ENCODE measurements at regions not wholly inside any gene's neighbourhood (a gene's known extent, or its start where the extent isn't known, plus 50 kb on each side); places are given as distances from the start of the nearest gene placed in this dataset.

- no peak for TF ChIP-seq ZFX (IDR thresholded peaks at IDR 0.05; ENCODE audit: borderline replicate concordance)
- TF ChIP-seq, protein P1, sequence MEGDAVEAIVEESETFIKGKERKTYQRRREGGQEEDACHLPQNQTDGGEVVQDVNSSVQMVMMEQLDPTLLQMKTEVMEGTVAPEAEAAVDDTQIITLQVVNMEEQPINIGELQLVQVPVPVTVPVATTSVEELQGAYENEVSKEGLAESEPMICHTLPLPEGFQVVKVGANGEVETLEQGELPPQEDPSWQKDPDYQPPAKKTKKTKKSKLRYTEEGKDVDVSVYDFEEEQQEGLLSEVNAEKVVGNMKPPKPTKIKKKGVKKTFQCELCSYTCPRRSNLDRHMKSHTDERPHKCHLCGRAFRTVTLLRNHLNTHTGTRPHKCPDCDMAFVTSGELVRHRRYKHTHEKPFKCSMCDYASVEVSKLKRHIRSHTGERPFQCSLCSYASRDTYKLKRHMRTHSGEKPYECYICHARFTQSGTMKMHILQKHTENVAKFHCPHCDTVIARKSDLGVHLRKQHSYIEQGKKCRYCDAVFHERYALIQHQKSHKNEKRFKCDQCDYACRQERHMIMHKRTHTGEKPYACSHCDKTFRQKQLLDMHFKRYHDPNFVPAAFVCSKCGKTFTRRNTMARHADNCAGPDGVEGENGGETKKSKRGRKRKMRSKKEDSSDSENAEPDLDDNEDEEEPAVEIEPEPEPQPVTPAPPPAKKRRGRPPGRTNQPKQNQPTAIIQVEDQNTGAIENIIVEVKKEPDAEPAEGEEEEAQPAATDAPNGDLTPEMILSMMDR (IDR thresholded peaks at IDR 0.05) = no peak
- H3K27ac ChIP-seq = no peak overlapping the region
Observed at GRCh38 chr15:36090286-36090946, 489.0 kb upstream of the CDIN1 start.

GRCh38 chr15:36106640-36107335, 472.6 kb upstream of the CDIN1 start:
- TF ChIP-seq ZFX (IDR thresholded peaks at IDR 0.05; ENCODE audit: borderline replicate concordance) = no peak
- TF ChIP-seq, protein P1 (IDR thresholded peaks at IDR 0.05) = no peak
- no peak overlapping the region for H3K27ac ChIP-seq

DNA sequence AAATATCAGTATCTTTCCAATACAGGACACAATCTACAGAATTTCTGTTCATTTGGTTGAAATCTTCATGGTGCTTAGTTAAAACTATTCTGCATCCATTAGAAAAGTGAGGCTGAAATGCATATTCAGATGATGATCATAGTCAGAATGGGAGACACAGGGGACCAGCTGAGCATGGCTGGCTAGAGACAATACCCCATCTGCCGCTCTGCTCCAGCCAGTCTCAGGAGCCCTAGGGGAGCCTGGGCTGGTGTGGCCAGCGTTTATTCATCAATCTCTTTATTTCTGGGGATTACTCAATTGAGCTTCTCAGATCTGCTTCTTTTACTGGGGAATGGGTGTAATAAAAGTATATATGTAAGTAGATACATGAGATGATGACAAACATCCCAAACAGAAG, 470.9 kb upstream of the CDIN1 start:
- TF ChIP-seq ZFX (IDR thresholded peaks at IDR 0.05; ENCODE audit: borderline replicate concordance) = no peak
- TF ChIP-seq, protein P1 (IDR thresholded peaks at IDR 0.05) = no peak
- no peak overlapping the region for H3K27ac ChIP-seq

DNA sequence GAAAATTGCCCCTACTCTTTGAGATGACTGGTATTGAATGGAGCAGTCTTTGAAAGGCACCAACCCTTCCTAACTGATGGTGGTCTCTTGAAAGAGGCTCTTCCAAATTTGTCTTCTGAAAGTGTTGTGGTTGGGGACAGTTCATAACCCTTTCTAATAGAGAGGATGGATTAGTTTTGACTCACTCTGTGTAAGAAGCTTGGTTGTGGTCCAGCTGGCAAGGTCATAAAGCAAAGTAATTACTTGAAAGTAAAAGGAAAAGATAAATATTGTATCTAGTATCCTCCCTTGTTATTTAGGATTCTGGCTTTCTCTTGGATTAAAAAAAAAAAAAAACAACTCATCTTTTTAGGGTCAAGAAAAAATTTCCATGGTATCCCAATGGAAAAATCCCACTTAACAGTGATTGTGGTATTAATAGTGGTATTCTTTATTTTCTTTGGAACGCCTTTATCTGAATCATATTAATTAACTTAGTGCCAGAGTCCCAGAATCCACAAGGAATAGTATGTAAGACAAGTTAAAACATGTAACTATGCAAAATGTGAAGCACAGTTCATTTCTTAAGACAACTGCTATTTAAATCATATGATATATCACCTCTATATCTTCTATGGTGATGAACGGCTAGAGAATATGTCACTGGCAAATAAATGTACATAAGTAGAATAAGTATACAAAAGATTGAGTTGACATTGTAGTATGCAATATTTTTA, 469.3 kb upstream of the CDIN1 start:
- TF ChIP-seq ZFX (IDR thresholded peaks at IDR 0.05; ENCODE audit: borderline replicate concordance) = no peak
- TF ChIP-seq, protein P1 (IDR thresholded peaks at IDR 0.05) = no peak
- no peak overlapping the region for H3K27ac ChIP-seq

DNA sequence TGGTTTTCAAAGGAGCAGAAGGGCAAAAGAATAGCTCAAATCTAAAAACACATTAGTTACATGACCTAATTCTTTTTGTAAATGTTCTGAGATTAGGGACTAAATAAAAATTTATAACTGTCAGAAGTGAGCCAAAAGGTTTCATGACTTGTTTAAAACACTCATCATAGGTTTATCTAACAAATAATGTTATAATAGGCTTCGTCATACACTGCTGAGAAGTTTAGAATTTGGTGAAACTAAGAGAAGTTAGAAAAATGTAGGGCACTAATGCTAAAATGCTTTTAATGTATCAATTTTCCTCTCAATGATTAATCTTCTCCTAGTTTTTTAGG, 468.8 kb upstream of the CDIN1 start:
- TF ChIP-seq ZFX (IDR thresholded peaks at IDR 0.05; ENCODE audit: borderline replicate concordance) = no peak
- TF ChIP-seq, protein P1 (IDR thresholded peaks at IDR 0.05) = no peak
- H3K27ac ChIP-seq = no peak overlapping the region

GRCh38 chr15:36117296-36117787, 462.1 kb upstream of the CDIN1 start:
- TF ChIP-seq, protein P1 (IDR thresholded peaks at IDR 0.05) = no peak
- TF ChIP-seq ZFX (IDR thresholded peaks at IDR 0.05; ENCODE audit: borderline replicate concordance) = no peak
- H3K27ac ChIP-seq = no peak overlapping the region

GRCh38 chr15:36126194-36126593, 453.2 kb upstream of the CDIN1 start:
- TF ChIP-seq ZFX (IDR thresholded peaks at IDR 0.05; ENCODE audit: borderline replicate concordance) = no peak
- TF ChIP-seq, protein P1 (IDR thresholded peaks at IDR 0.05) = no peak
- no peak overlapping the region for H3K27ac ChIP-seq

Data from 22Rv1 (cell line).